HCT116 (cell line): ENCODE measurements at regions not wholly inside any gene's neighbourhood (a gene's known extent, or its start where the extent isn't known, plus 50 kb on each side); places are given as distances from the start of the nearest gene placed in this dataset.

Source experiments
- EZH2 ChIP-seq: fragments of 200-600 bp; sonication (generic); IDR thresholded peaks from 2 replicates; pipeline ENCODE4 v1.6.1; 2017; ENCODE audit warnings: antibody characterized with exemption, mixed run types
- TF ChIP-seq, protein P1 (sequence below): IDR thresholded peaks from 2 replicates; pipeline ENCODE4 v1.6.1; 2012
- TF ChIP-seq, protein P2 (sequence below), 3 experiments: fragments of 200-600 bp in 1 of 3; sonication (generic) in 1 of 3; IDR thresholded peaks in 2 of 3; conservative IDR thresholded peaks in 1 of 3; 2 replicates each; pipeline ENCODE4 v1.5.1; 2012 to 2017; ENCODE audit warnings: low read depth in 2 of 3, low read length in 2 of 3, antibody characterized with exemption in 1 of 3, borderline replicate concordance in 1 of 3, control low read depth in 1 of 3, mild to moderate bottlenecking in 1 of 3, mixed read lengths in 1 of 3, mixed run types in 1 of 3, moderate library complexity in 1 of 3; ENCODE audit not compliant: insufficient read depth in 1 of 3

DNA sequence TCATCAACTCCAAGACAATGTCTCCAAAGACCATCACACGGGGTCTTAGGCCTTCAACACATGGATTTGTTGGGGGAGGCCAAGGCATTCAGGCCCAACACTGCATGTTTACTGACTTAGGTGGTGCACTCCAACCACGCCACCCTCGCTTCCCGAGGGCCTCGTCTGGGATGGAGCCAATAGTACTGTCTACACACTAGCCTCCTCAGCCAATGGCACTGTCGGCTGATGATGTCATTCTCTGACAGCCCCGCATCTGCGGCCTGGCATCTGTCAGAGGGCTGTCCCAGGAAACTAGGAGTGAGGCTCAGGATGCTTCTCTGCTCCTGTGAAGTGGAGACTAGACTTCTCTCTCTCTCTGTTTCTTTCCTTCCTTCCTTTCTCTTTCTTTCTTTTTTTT lies 96.6 kb downstream of the TEX26 start:
- TF ChIP-seq, protein P1, sequence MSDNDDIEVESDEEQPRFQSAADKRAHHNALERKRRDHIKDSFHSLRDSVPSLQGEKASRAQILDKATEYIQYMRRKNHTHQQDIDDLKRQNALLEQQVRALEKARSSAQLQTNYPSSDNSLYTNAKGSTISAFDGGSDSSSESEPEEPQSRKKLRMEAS: no peak
- no peak for TF ChIP-seq EZH2
- TF ChIP-seq, protein P2, sequence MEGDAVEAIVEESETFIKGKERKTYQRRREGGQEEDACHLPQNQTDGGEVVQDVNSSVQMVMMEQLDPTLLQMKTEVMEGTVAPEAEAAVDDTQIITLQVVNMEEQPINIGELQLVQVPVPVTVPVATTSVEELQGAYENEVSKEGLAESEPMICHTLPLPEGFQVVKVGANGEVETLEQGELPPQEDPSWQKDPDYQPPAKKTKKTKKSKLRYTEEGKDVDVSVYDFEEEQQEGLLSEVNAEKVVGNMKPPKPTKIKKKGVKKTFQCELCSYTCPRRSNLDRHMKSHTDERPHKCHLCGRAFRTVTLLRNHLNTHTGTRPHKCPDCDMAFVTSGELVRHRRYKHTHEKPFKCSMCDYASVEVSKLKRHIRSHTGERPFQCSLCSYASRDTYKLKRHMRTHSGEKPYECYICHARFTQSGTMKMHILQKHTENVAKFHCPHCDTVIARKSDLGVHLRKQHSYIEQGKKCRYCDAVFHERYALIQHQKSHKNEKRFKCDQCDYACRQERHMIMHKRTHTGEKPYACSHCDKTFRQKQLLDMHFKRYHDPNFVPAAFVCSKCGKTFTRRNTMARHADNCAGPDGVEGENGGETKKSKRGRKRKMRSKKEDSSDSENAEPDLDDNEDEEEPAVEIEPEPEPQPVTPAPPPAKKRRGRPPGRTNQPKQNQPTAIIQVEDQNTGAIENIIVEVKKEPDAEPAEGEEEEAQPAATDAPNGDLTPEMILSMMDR (IDR thresholded peaks at IDR 0.05 in 2 of 3, conservative IDR thresholded peaks at IDR 0.05 in 1 of 3; ENCODE audit: borderline replicate concordance in 1 of 3, insufficient read depth in 1 of 3, low read depth in 2 of 3, low read length in 2 of 3): no peak
